Liver (tissue), 8 donors: ENCODE measurements at regions not wholly inside any gene's neighbourhood (a gene's known extent, or its start where the extent isn't known, plus 50 kb on each side); places are given as distances from the start of the nearest gene placed in this dataset.

Experiments used
- DNase-seq: peaks from one replicate; pipeline ENCODE4 v3.0.0-alpha.2; 2017; ENCODE audit warnings: low spot score
- H3K27ac ChIP-seq, 2 donors: one replicate each; pipeline ENCODE4 v1.7.0; 2013; ENCODE audit warnings: inconsistent platforms in 2 of 2, low read length in 2 of 2, control low read depth in 1 of 2, low read depth in 1 of 2, mild to moderate bottlenecking in 1 of 2
- H3K27me3 ChIP-seq, 4 donors: one replicate each; pipeline versions ENCODE4 v1.6.1 to v1.7.0; 2013; ENCODE audit warnings: low read length in 3 of 4, inconsistent platforms in 1 of 4, mild to moderate bottlenecking in 1 of 4, moderate library complexity in 1 of 4; ENCODE audit not compliant: control insufficient read depth in 4 of 4, insufficient read depth in 4 of 4
- H3K36me3 ChIP-seq, 4 donors: one replicate each; pipeline versions ENCODE4 v1.6.1 to v1.7.0; 2013; ENCODE audit warnings: low read length in 3 of 4, mild to moderate bottlenecking in 3 of 4, low read depth in 1 of 4, moderate library complexity in 1 of 4; ENCODE audit not compliant: control insufficient read depth in 4 of 4, insufficient read depth in 3 of 4
- H3K4me1 ChIP-seq, 4 donors: one replicate each; pipeline versions ENCODE4 v1.6.1 to v1.7.0; 2013; ENCODE audit warnings: low read length in 3 of 4, mild to moderate bottlenecking in 3 of 4, moderate library complexity in 1 of 4; ENCODE audit not compliant: control insufficient read depth in 4 of 4, insufficient read depth in 4 of 4
- H3K4me3 ChIP-seq, 3 donors: one replicate each; pipeline versions ENCODE4 v1.6.1 to v1.7.0; 2013; ENCODE audit warnings: low read length in 3 of 3, control low read depth in 1 of 3, low read depth in 1 of 3, mild to moderate bottlenecking in 1 of 3
- H3K9ac ChIP-seq, 2 donors: one replicate each; pipeline ENCODE4 v1.7.0; 2013; ENCODE audit warnings: low read length in 2 of 2, mild to moderate bottlenecking in 2 of 2, moderate library complexity in 2 of 2, control low read depth in 1 of 2, low read depth in 1 of 2
- H3K9me3 ChIP-seq, 4 donors: one replicate each; pipeline versions ENCODE4 v1.6.1 to v1.7.0; 2013; ENCODE audit warnings: low read length in 3 of 4; ENCODE audit not compliant: control insufficient read depth in 4 of 4
- EGR1 ChIP-seq, 2 donors: IDR thresholded peaks; 2 replicates each; pipeline ENCODE4 v1.6.1; 2016 to 2018; ENCODE audit warnings: antibody characterized with exemption in 2 of 2, low read depth in 2 of 2
- FOXA1 ChIP-seq: IDR thresholded peaks from 2 replicates; pipeline ENCODE4 v1.6.1; 2016; ENCODE audit warnings: antibody characterized with exemption
- FOXA2 ChIP-seq: IDR thresholded peaks from 2 replicates; pipeline ENCODE4 v1.6.1; 2016; ENCODE audit warnings: antibody characterized with exemption
- GABPA ChIP-seq, 2 donors: IDR thresholded peaks in 1 of 2; conservative IDR thresholded peaks in 1 of 2; 2 replicates each; pipeline ENCODE4 v1.6.1; 2016; ENCODE audit warnings: antibody characterized with exemption in 2 of 2, mild to moderate bottlenecking in 1 of 2, moderate library complexity in 1 of 2
- HNF4A ChIP-seq, 2 donors: conservative IDR thresholded peaks; 2 replicates each; pipeline ENCODE4 v1.6.1; 2016; ENCODE audit warnings: antibody characterized with exemption in 2 of 2, mild to moderate bottlenecking in 2 of 2
- HNF4G ChIP-seq: IDR thresholded peaks from 2 replicates; pipeline ENCODE4 v1.6.1; 2016; ENCODE audit warnings: antibody characterized with exemption
- JUND ChIP-seq, 2 donors: IDR thresholded peaks; 2 replicates each; pipeline ENCODE4 v1.6.1; 2016; ENCODE audit warnings: antibody characterized with exemption in 2 of 2
- NR2F2 ChIP-seq: IDR thresholded peaks from 2 replicates; pipeline ENCODE4 v1.6.1; 2016; ENCODE audit warnings: antibody characterized with exemption
- RAD21 ChIP-seq, 2 donors: IDR thresholded peaks; 2 replicates each; pipeline ENCODE4 v1.6.1; 2016; ENCODE audit warnings: antibody characterized with exemption in 2 of 2, mild to moderate bottlenecking in 2 of 2
- RXRA ChIP-seq, 2 donors: IDR thresholded peaks; 2 replicates each; pipeline ENCODE4 v1.6.1; 2017 to 2018; ENCODE audit warnings: antibody characterized with exemption in 2 of 2, mild to moderate bottlenecking in 1 of 2
- SP1 ChIP-seq: IDR thresholded peaks from 2 replicates; pipeline ENCODE4 v1.6.1; 2018; ENCODE audit warnings: antibody characterized with exemption, mild to moderate bottlenecking
- TAF1 ChIP-seq: conservative IDR thresholded peaks from 2 replicates; pipeline ENCODE4 v1.6.1; 2016; ENCODE audit warnings: antibody characterized with exemption, mild to moderate bottlenecking
- YY1 ChIP-seq: IDR thresholded peaks from 2 replicates; pipeline ENCODE4 v1.6.1; 2016; ENCODE audit warnings: antibody characterized with exemption, mild to moderate bottlenecking
- WGBS: extraction: QIAGEN DNeasy Blood & Tissue Kit; methylation state at CpG from one replicate; pipeline ENCODE4 v1.1.7; 2013; 5-methylcytosine and 5-hydroxymethylcytosine counted together
- TF ChIP-seq, protein P1 (sequence below): IDR thresholded peaks from 2 replicates; pipeline ENCODE4 v1.6.1; 2016; ENCODE audit warnings: antibody characterized with exemption
- TF ChIP-seq, protein P2 (sequence below): IDR thresholded peaks from 2 replicates; pipeline ENCODE4 v1.6.1; 2016; ENCODE audit warnings: antibody characterized with exemption
- TF ChIP-seq, protein P3 (sequence below): fragments of 150-350 bp; IDR thresholded peaks from 2 replicates; pipeline ENCODE4 v1.5.1; 2017; ENCODE audit warnings: improper control_type of control experiment, low read depth, low read length; ENCODE audit not compliant: missing input control
- TF ChIP-seq, protein P4 (sequence below): IDR thresholded peaks from 2 replicates; pipeline ENCODE4 v1.6.1; 2016; ENCODE audit warnings: antibody characterized with exemption
- TF ChIP-seq, protein P5 (sequence below): IDR thresholded peaks from 2 replicates; pipeline ENCODE4 v1.6.1; 2016; ENCODE audit warnings: antibody characterized with exemption, mild to moderate bottlenecking
- donor health status: healthy.
- donor health status: healthy.
- donor health status: healthy.
- donor health status: healthy.
- donor health status: healthy.

DNA sequence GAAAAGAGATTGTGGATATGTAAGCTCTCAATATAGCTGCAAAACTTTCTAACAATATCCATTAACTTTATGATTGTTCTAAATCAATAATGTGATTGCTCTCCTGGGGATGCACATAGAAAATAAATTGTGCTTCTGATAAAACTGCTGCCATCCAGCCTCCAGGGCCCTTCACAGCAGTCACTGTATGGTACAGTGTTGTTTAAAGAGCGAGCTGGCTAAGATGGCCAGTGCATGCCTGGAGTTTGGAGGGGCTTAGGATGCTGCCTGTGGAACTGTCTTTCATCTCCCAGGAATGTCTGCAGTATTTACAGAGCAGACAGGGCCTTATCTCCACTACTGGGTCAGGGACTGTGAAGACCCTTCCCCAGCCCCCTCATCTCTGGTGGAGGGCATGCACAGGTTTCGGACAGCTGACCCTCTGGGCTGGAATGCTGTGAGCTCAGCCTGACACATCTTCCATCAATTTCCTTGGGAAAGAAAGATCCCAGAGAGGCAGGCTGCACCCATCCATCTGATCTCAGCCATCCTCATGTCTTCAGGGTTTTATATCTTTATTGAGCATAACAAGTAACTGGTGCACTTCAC lies 137.0 kb downstream of the PLPP3 start:
- no peak for DNase-seq
- Histone ChIP-seq H3K36me3 (no peaks in the 10 kb centered on the region), H3K27me3 (no peaks in the 10 kb centered on the region), H3K4me3 (no peak overlapping the region), H3K9ac (no peak overlapping the region), H3K9me3 (no peaks in the 10 kb centered on the region), H3K4me1 (peaks cover 9 to 37% (median 23%) of the 10 kb centered on the region in 4 donors), H3K27ac (no peak overlapping the region)
- no peak for TF ChIP-seq FOXA2
- no peak for TF ChIP-seq RAD21 (IDR thresholded peaks at IDR 0.05)
- TF ChIP-seq, protein P1, sequence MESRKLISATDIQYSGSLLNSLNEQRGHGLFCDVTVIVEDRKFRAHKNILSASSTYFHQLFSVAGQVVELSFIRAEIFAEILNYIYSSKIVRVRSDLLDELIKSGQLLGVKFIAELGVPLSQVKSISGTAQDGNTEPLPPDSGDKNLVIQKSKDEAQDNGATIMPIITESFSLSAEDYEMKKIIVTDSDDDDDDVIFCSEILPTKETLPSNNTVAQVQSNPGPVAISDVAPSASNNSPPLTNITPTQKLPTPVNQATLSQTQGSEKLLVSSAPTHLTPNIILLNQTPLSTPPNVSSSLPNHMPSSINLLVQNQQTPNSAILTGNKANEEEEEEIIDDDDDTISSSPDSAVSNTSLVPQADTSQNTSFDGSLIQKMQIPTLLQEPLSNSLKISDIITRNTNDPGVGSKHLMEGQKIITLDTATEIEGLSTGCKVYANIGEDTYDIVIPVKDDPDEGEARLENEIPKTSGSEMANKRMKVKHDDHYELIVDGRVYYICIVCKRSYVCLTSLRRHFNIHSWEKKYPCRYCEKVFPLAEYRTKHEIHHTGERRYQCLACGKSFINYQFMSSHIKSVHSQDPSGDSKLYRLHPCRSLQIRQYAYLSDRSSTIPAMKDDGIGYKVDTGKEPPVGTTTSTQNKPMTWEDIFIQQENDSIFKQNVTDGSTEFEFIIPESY: no peak
- TF ChIP-seq HNF4A (conservative IDR thresholded peaks at IDR 0.05): no peak
- 94% methylated on average over 2 of the region's 2 CpGs for WGBS

DNA sequence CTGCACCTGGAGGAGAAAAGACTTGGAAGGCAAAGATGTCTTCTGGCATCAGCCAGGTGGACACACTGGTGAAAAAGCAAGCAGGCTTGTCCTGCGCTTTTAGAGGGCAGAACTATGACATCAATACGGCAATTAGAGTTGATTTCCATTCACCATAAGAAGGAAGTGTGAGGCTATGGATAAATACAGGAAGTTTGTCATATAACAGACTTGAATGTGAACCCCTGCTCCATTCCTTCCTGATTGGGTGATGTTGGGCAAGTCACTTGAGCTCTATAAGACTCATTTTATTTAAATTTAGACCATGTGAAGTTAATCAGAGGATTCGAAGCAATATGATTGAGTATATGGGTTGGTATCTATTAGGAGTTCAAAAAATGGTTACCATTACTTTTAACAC lies 137.8 kb downstream of the PLPP3 start:
- no peak for TF ChIP-seq NR2F2
- TF ChIP-seq, protein P2, sequence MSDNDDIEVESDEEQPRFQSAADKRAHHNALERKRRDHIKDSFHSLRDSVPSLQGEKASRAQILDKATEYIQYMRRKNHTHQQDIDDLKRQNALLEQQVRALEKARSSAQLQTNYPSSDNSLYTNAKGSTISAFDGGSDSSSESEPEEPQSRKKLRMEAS: no peak
- TF ChIP-seq FOXA2: no peak
- TF ChIP-seq, protein P3, sequence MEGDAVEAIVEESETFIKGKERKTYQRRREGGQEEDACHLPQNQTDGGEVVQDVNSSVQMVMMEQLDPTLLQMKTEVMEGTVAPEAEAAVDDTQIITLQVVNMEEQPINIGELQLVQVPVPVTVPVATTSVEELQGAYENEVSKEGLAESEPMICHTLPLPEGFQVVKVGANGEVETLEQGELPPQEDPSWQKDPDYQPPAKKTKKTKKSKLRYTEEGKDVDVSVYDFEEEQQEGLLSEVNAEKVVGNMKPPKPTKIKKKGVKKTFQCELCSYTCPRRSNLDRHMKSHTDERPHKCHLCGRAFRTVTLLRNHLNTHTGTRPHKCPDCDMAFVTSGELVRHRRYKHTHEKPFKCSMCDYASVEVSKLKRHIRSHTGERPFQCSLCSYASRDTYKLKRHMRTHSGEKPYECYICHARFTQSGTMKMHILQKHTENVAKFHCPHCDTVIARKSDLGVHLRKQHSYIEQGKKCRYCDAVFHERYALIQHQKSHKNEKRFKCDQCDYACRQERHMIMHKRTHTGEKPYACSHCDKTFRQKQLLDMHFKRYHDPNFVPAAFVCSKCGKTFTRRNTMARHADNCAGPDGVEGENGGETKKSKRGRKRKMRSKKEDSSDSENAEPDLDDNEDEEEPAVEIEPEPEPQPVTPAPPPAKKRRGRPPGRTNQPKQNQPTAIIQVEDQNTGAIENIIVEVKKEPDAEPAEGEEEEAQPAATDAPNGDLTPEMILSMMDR: no peak
- no peak for TF ChIP-seq RAD21 (IDR thresholded peaks at IDR 0.05)
- TF ChIP-seq RXRA (IDR thresholded peaks at IDR 0.05): no peak
- TF ChIP-seq JUND (IDR thresholded peaks at IDR 0.05): no peak
- no peak for TF ChIP-seq FOXA1
- TF ChIP-seq TAF1: no peak
- no peak for TF ChIP-seq YY1
- no peak for TF ChIP-seq EGR1 (IDR thresholded peaks at IDR 0.05; ENCODE audit: low read depth in 2 of 2)
- TF ChIP-seq, protein P4, sequence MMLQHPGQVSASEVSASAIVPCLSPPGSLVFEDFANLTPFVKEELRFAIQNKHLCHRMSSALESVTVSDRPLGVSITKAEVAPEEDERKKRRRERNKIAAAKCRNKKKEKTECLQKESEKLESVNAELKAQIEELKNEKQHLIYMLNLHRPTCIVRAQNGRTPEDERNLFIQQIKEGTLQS: no peak
- no peak for TF ChIP-seq HNF4A (conservative IDR thresholded peaks at IDR 0.05)
- no peak for TF ChIP-seq GABPA (IDR thresholded peaks at IDR 0.05 in 1 of 2, conservative IDR thresholded peaks at IDR 0.05 in 1 of 2)
- TF ChIP-seq, protein P1: no peak
- no peak for TF ChIP-seq HNF4G
- no peak for TF ChIP-seq SP1
- TF ChIP-seq, protein P5, sequence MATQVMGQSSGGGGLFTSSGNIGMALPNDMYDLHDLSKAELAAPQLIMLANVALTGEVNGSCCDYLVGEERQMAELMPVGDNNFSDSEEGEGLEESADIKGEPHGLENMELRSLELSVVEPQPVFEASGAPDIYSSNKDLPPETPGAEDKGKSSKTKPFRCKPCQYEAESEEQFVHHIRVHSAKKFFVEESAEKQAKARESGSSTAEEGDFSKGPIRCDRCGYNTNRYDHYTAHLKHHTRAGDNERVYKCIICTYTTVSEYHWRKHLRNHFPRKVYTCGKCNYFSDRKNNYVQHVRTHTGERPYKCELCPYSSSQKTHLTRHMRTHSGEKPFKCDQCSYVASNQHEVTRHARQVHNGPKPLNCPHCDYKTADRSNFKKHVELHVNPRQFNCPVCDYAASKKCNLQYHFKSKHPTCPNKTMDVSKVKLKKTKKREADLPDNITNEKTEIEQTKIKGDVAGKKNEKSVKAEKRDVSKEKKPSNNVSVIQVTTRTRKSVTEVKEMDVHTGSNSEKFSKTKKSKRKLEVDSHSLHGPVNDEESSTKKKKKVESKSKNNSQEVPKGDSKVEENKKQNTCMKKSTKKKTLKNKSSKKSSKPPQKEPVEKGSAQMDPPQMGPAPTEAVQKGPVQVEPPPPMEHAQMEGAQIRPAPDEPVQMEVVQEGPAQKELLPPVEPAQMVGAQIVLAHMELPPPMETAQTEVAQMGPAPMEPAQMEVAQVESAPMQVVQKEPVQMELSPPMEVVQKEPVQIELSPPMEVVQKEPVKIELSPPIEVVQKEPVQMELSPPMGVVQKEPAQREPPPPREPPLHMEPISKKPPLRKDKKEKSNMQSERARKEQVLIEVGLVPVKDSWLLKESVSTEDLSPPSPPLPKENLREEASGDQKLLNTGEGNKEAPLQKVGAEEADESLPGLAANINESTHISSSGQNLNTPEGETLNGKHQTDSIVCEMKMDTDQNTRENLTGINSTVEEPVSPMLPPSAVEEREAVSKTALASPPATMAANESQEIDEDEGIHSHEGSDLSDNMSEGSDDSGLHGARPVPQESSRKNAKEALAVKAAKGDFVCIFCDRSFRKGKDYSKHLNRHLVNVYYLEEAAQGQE: no peak
- Histone ChIP-seq H3K9me3 (no peaks in the 10 kb centered on the region), H3K9ac (no peak overlapping the region), H3K27me3 (no peaks in the 10 kb centered on the region), H3K36me3 (no peaks in the 10 kb centered on the region), H3K4me3 (no peak overlapping the region), H3K4me1 (peaks cover 7 to 30% (median 19%) of the 10 kb centered on the region in 4 donors), H3K27ac (no peak overlapping the region)
- no peak for DNase-seq
- 89% methylated on average over 3 of the region's 3 CpGs for WGBS
